ENCODE measurements at regions not wholly inside any gene's neighbourhood (a gene's known extent, or its start where the extent isn't known, plus 50 kb on each side); places are given as distances from the start of the nearest gene placed in this dataset.

GRCh38 chr18:29074147-29074546 lies 897.2 kb upstream of the CDH2 start:
- no peak for TF ChIP-seq CTCF (IDR thresholded peaks at IDR 0.05)
- TF ChIP-seq EP300 (IDR thresholded peaks at IDR 0.05): no peak
- no peak for TF ChIP-seq POLR2AphosphoS5 (IDR thresholded peaks at IDR 0.05)
